ENCODE measurements at regions not wholly inside any gene's neighbourhood (a gene's known extent, or its start where the extent isn't known, plus 50 kb on each side); places are given as distances from the start of the nearest gene placed in this dataset.

GRCh38 chr13:107104631-107105030, 536.7 kb upstream of the ARGLU1 start:
- DNase-seq (ENCODE audit: low spot score), result no peak

GRCh38 chr13:107102676-107103075, 534.7 kb upstream of the ARGLU1 start:
- no peak for DNase-seq (ENCODE audit: low spot score)

GRCh38 chr13:107099661-107100060, 531.7 kb upstream of the ARGLU1 start:
- no peak for DNase-seq (ENCODE audit: low spot score)

- no peak for DNase-seq (ENCODE audit: low spot score)
Observed at GRCh38 chr13:107097916-107098315, 530.0 kb upstream of the ARGLU1 start.

GRCh38 chr13:107095876-107096275, 527.9 kb upstream of the ARGLU1 start:
- DNase-seq (ENCODE audit: low spot score), result no peak

GRCh38 chr13:107091861-107092260, 523.9 kb upstream of the ARGLU1 start:
- DNase-seq (ENCODE audit: low spot score), result no peak

- DNase-seq (ENCODE audit: low spot score), result no peak
Observed at GRCh38 chr13:107091428-107091827, 523.5 kb upstream of the ARGLU1 start.

GRCh38 chr13:107088061-107088460, 520.1 kb upstream of the ARGLU1 start:
- DNase-seq (ENCODE audit: low spot score), result no peak

- no peak for DNase-seq (ENCODE audit: low spot score)
Observed at GRCh38 chr13:107079423-107080049, 511.6 kb upstream of the ARGLU1 start.

- no peak for DNase-seq (ENCODE audit: low spot score)
Observed at GRCh38 chr13:107078229-107078765, 510.4 kb upstream of the ARGLU1 start.

GRCh38 chr13:107076801-107077200, 508.9 kb upstream of the ARGLU1 start:
- no peak for DNase-seq (ENCODE audit: low spot score)

- no peak for DNase-seq (ENCODE audit: low spot score)
Observed at GRCh38 chr13:107075576-107075975, 507.6 kb upstream of the ARGLU1 start.

GRCh38 chr13:107070792-107071191, 502.9 kb upstream of the ARGLU1 start:
- no peak for DNase-seq (ENCODE audit: low spot score)

GRCh38 chr13:107069108-107069776, 501.3 kb upstream of the ARGLU1 start:
- DNase-seq (ENCODE audit: low spot score), result no peak

- DNase-seq (ENCODE audit: low spot score), result no peak
Observed at GRCh38 chr13:107067381-107067780, 499.4 kb upstream of the ARGLU1 start.

GRCh38 chr13:107066355-107066754, 498.4 kb upstream of the ARGLU1 start:
- DNase-seq (ENCODE audit: low spot score), result no peak

GRCh38 chr13:107065036-107065435, 497.1 kb upstream of the ARGLU1 start:
- DNase-seq (ENCODE audit: low spot score), result no peak

GRCh38 chr13:107057028-107057631, 489.2 kb upstream of the ARGLU1 start:
- DNase-seq (ENCODE audit: low spot score), result no peak

GRCh38 chr13:107043021-107043956, 475.4 kb upstream of the ARGLU1 start:
- no peak for DNase-seq (ENCODE audit: low spot score)

GRCh38 chr13:107035778-107036177, 467.8 kb upstream of the ARGLU1 start:
- no peak for DNase-seq (ENCODE audit: low spot score)

- no peak for DNase-seq (ENCODE audit: low spot score)
Observed at GRCh38 chr13:107035186-107035585, 467.2 kb upstream of the ARGLU1 start.

- DNase-seq (ENCODE audit: low spot score), result no peak
Observed at GRCh38 chr13:107034236-107034872, 466.4 kb upstream of the ARGLU1 start.
